ENCODE measurements at regions not wholly inside any gene's neighbourhood (a gene's known extent, or its start where the extent isn't known, plus 50 kb on each side); places are given as distances from the start of the nearest gene placed in this dataset.

DNA sequence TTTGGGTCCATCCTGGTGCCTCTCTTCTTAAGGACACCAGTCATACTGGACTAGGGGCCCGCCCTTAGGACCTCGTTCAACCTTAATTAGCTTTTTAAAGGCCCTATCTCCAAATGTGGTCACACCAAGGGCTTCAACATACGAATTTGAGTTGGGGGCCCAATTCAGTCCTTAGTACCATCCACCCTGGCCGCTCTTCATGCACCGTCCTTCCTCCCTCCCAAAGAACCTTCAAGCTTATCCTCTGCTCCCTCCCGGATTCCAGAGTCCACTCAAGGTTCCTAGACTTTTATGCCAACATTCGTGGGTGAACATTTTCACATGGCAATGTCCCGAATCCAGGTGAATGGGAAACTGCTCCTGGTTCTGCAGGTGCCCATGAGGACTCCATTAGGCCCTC lies 201.3 kb upstream of the IGF1R start:
- Histone ChIP-seq H3K9me3 (ENCODE audit: control insufficient read depth, insufficient read depth, low read depth, low read length) (no peaks in the 10 kb centered on the region), H3K9ac (ENCODE audit: insufficient read depth, low read length) (no peak overlapping the region), H3K36me3 (ENCODE audit: control insufficient read depth, insufficient read depth, low read length) (no peaks in the 10 kb centered on the region), H3K27me3 (ENCODE audit: control insufficient read depth, insufficient read depth, low read length) (no peaks in the 10 kb centered on the region), H4K20me1 (ENCODE audit: control insufficient read depth, extremely low read depth, insufficient read depth, low read length) (no peaks in the 10 kb centered on the region), H3K4me1 (ENCODE audit: control insufficient read depth, extremely low read depth, insufficient read depth, low read length) (no peaks in the 10 kb centered on the region), H3K4me3 (replicated peaks in 1 of 4; ENCODE audit: control extremely low read depth in 1 of 4, insufficient read depth in 1 of 4, low read depth in 3 of 4, low read length in 4 of 4) (no peak overlapping the region), H3K27ac (ENCODE audit: insufficient read depth, low read length) (no peak overlapping the region), H3K79me2 (ENCODE audit: control insufficient read depth, insufficient read depth, low read length) (no peaks in the 10 kb centered on the region), H3K4me2 (ENCODE audit: extremely low read depth, insufficient read depth, low read length) (no peak overlapping the region), H2AFZ (ENCODE audit: low read length) (no peak overlapping the region)
- DNase-seq (ENCODE audit: low read depth in 2 of 2) = no peak
- TF ChIP-seq, protein P1, sequence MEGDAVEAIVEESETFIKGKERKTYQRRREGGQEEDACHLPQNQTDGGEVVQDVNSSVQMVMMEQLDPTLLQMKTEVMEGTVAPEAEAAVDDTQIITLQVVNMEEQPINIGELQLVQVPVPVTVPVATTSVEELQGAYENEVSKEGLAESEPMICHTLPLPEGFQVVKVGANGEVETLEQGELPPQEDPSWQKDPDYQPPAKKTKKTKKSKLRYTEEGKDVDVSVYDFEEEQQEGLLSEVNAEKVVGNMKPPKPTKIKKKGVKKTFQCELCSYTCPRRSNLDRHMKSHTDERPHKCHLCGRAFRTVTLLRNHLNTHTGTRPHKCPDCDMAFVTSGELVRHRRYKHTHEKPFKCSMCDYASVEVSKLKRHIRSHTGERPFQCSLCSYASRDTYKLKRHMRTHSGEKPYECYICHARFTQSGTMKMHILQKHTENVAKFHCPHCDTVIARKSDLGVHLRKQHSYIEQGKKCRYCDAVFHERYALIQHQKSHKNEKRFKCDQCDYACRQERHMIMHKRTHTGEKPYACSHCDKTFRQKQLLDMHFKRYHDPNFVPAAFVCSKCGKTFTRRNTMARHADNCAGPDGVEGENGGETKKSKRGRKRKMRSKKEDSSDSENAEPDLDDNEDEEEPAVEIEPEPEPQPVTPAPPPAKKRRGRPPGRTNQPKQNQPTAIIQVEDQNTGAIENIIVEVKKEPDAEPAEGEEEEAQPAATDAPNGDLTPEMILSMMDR (conservative IDR thresholded peaks at IDR 0.05 in 1 of 2, IDR thresholded peaks at IDR 0.05 in 1 of 2; ENCODE audit: low read depth in 1 of 2, low read length in 2 of 2) = no peak
- TF ChIP-seq EZH2 (IDR thresholded peaks at IDR 0.05; ENCODE audit: low read length, missing control alignments) = no peak

DNA sequence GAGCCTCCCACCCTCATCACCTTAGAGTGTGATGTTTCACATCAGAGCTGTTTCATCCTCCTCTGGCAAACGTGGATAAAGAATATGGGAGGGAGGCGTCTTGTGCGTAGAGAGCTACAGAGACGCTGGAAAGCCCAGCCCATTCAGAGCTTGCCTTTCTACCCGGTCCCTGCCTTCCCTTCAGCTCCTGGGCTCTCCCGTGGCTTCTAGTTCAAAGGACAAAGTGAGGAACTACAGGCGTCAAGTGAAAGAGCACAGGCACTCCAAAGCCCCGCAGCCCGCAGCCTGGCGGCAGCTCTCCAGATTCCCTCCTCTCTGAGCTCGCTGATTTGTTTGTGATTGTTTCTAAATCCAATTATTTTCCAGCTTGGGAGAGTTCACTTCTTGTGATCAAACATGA lies 197.1 kb upstream of the IGF1R start:
- TF ChIP-seq EZH2 (IDR thresholded peaks at IDR 0.05; ENCODE audit: low read length, missing control alignments) = no peak
- Histone ChIP-seq H3K9ac (ENCODE audit: insufficient read depth, low read length) (no peak overlapping the region), H3K4me2 (ENCODE audit: extremely low read depth, insufficient read depth, low read length) (no peak overlapping the region), H3K79me2 (ENCODE audit: control insufficient read depth, insufficient read depth, low read length) (no peaks in the 10 kb centered on the region), H3K4me3 (replicated peaks in 1 of 4; ENCODE audit: control extremely low read depth in 1 of 4, insufficient read depth in 1 of 4, low read depth in 3 of 4, low read length in 4 of 4) (no peak overlapping the region), H3K4me1 (ENCODE audit: control insufficient read depth, extremely low read depth, insufficient read depth, low read length) (no peaks in the 10 kb centered on the region), H2AFZ (ENCODE audit: low read length) (no peak overlapping the region), H3K9me3 (ENCODE audit: control insufficient read depth, insufficient read depth, low read depth, low read length) (no peaks in the 10 kb centered on the region), H3K27me3 (ENCODE audit: control insufficient read depth, insufficient read depth, low read length) (no peaks in the 10 kb centered on the region), H3K36me3 (ENCODE audit: control insufficient read depth, insufficient read depth, low read length) (no peaks in the 10 kb centered on the region), H4K20me1 (ENCODE audit: control insufficient read depth, extremely low read depth, insufficient read depth, low read length) (no peaks in the 10 kb centered on the region), H3K27ac (ENCODE audit: insufficient read depth, low read length) (no peak overlapping the region)
- no peak for DNase-seq (ENCODE audit: low read depth in 2 of 2)

DNA sequence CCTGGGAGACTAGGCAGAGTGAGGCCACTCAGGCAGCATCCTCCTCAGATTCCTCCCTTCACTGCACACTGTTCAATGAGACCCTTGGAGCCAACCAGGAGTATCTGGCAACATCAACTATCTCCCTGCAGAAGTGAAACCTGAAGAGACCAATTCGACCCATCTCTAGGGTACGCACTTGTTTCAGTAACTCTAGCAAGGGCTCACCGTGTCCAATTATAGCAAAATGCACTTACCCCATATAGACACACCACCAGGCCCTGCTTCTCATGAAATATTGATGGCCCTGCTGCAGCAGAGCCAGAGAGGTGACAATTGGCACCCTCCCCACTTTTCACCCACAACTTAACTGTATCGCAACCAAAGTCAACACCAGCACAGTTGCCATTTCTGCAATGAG lies 196.1 kb upstream of the IGF1R start:
- Histone ChIP-seq H2AFZ (ENCODE audit: low read length) (no peak overlapping the region), H3K4me2 (ENCODE audit: extremely low read depth, insufficient read depth, low read length) (no peak overlapping the region), H3K4me1 (ENCODE audit: control insufficient read depth, extremely low read depth, insufficient read depth, low read length) (no peaks in the 10 kb centered on the region), H3K9me3 (ENCODE audit: control insufficient read depth, insufficient read depth, low read depth, low read length) (no peaks in the 10 kb centered on the region), H3K36me3 (ENCODE audit: control insufficient read depth, insufficient read depth, low read length) (no peaks in the 10 kb centered on the region), H4K20me1 (ENCODE audit: control insufficient read depth, extremely low read depth, insufficient read depth, low read length) (no peaks in the 10 kb centered on the region), H3K9ac (ENCODE audit: insufficient read depth, low read length) (no peak overlapping the region), H3K4me3 (replicated peaks in 1 of 4; ENCODE audit: control extremely low read depth in 1 of 4, insufficient read depth in 1 of 4, low read depth in 3 of 4, low read length in 4 of 4) (no peak overlapping the region), H3K79me2 (ENCODE audit: control insufficient read depth, insufficient read depth, low read length) (no peaks in the 10 kb centered on the region), H3K27ac (ENCODE audit: insufficient read depth, low read length) (no peak overlapping the region), H3K27me3 (ENCODE audit: control insufficient read depth, insufficient read depth, low read length) (no peaks in the 10 kb centered on the region)
- DNase-seq (ENCODE audit: low read depth in 2 of 2) = no peak
- TF ChIP-seq, protein P1 (conservative IDR thresholded peaks at IDR 0.05 in 1 of 2, IDR thresholded peaks at IDR 0.05 in 1 of 2; ENCODE audit: low read depth in 1 of 2, low read length in 2 of 2) = no peak
- TF ChIP-seq EZH2 (IDR thresholded peaks at IDR 0.05; ENCODE audit: low read length, missing control alignments) = no peak
